ENCODE measurements at regions not wholly inside any gene's neighbourhood (a gene's known extent, or its start where the extent isn't known, plus 50 kb on each side); places are given as distances from the start of the nearest gene placed in this dataset.

DNA sequence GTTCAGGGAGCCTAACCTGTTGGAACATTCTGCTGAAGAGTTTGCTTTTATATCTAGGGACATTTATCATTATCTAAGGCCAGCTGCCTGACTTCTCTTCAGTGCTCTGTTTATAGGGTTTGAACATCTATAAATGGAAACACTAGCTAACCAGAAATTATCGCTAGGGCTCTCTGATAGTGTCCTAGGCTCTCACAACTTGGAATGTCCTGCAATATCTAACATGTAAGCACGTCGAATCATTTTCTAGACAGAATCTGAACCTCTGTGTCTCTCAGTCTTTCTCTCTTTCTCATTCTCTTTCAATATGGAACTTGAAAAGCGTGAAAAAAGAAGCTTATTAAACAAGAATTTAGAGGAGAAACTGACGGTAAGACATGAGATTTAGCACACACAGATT lies 92.5 kb upstream of the MLIP start:
- no peak overlapping the region for H3K4me3 ChIP-seq (replicated peaks in 1 of 2; ENCODE audit: low read depth in 1 of 2, low read length in 2 of 2)
- no peaks in the 10 kb centered on the region for H3K9me2 ChIP-seq (ENCODE audit: insufficient read depth)
- TF ChIP-seq YY1 (IDR thresholded peaks at IDR 0.05; ENCODE audit: extremely low read depth, insufficient replicate concordance, low read depth, low read length) (no peak), CBX3 (IDR thresholded peaks at IDR 0.05; ENCODE audit: low read depth) (no peak), EZH2phosphoT487 (IDR thresholded peaks at IDR 0.05; ENCODE audit: borderline replicate concordance) (no peak), ZFX (IDR thresholded peaks at IDR 0.05) (no peak), FOSL1 (IDR thresholded peaks at IDR 0.05; ENCODE audit: low read depth) (no peak), ELF1 (IDR thresholded peaks at IDR 0.05; ENCODE audit: borderline replicate concordance, low read depth) (no peak), SIN3A (IDR thresholded peaks at IDR 0.05; ENCODE audit: low read depth) (no peak), SP1 (IDR thresholded peaks at IDR 0.05; ENCODE audit: low read depth) (no peak), SRF (IDR thresholded peaks at IDR 0.05; ENCODE audit: low read depth) (no peak), ZNF274 (IDR thresholded peaks at IDR 0.05; ENCODE audit: low read depth, low read length) (no peak), POLR2A (IDR thresholded peaks at IDR 0.05; ENCODE audit: borderline replicate concordance, extremely low read depth, insufficient read depth, insufficient read length) (no peak), TCF7L2 (IDR thresholded peaks at IDR 0.05; ENCODE audit: borderline replicate concordance, extremely low read depth, insufficient read depth, insufficient read length) (no peak)
- TF ChIP-seq, protein P1, sequence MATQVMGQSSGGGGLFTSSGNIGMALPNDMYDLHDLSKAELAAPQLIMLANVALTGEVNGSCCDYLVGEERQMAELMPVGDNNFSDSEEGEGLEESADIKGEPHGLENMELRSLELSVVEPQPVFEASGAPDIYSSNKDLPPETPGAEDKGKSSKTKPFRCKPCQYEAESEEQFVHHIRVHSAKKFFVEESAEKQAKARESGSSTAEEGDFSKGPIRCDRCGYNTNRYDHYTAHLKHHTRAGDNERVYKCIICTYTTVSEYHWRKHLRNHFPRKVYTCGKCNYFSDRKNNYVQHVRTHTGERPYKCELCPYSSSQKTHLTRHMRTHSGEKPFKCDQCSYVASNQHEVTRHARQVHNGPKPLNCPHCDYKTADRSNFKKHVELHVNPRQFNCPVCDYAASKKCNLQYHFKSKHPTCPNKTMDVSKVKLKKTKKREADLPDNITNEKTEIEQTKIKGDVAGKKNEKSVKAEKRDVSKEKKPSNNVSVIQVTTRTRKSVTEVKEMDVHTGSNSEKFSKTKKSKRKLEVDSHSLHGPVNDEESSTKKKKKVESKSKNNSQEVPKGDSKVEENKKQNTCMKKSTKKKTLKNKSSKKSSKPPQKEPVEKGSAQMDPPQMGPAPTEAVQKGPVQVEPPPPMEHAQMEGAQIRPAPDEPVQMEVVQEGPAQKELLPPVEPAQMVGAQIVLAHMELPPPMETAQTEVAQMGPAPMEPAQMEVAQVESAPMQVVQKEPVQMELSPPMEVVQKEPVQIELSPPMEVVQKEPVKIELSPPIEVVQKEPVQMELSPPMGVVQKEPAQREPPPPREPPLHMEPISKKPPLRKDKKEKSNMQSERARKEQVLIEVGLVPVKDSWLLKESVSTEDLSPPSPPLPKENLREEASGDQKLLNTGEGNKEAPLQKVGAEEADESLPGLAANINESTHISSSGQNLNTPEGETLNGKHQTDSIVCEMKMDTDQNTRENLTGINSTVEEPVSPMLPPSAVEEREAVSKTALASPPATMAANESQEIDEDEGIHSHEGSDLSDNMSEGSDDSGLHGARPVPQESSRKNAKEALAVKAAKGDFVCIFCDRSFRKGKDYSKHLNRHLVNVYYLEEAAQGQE (IDR thresholded peaks at IDR 0.05; ENCODE audit: low read depth): no peak
- TF ChIP-seq, protein P2, sequence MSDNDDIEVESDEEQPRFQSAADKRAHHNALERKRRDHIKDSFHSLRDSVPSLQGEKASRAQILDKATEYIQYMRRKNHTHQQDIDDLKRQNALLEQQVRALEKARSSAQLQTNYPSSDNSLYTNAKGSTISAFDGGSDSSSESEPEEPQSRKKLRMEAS (IDR thresholded peaks at IDR 0.05): no peak
- TF ChIP-seq, protein P3, sequence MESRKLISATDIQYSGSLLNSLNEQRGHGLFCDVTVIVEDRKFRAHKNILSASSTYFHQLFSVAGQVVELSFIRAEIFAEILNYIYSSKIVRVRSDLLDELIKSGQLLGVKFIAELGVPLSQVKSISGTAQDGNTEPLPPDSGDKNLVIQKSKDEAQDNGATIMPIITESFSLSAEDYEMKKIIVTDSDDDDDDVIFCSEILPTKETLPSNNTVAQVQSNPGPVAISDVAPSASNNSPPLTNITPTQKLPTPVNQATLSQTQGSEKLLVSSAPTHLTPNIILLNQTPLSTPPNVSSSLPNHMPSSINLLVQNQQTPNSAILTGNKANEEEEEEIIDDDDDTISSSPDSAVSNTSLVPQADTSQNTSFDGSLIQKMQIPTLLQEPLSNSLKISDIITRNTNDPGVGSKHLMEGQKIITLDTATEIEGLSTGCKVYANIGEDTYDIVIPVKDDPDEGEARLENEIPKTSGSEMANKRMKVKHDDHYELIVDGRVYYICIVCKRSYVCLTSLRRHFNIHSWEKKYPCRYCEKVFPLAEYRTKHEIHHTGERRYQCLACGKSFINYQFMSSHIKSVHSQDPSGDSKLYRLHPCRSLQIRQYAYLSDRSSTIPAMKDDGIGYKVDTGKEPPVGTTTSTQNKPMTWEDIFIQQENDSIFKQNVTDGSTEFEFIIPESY (IDR thresholded peaks at IDR 0.05; ENCODE audit: extremely low read depth, insufficient replicate concordance, low read length): no peak
- TF ChIP-seq, protein P4, sequence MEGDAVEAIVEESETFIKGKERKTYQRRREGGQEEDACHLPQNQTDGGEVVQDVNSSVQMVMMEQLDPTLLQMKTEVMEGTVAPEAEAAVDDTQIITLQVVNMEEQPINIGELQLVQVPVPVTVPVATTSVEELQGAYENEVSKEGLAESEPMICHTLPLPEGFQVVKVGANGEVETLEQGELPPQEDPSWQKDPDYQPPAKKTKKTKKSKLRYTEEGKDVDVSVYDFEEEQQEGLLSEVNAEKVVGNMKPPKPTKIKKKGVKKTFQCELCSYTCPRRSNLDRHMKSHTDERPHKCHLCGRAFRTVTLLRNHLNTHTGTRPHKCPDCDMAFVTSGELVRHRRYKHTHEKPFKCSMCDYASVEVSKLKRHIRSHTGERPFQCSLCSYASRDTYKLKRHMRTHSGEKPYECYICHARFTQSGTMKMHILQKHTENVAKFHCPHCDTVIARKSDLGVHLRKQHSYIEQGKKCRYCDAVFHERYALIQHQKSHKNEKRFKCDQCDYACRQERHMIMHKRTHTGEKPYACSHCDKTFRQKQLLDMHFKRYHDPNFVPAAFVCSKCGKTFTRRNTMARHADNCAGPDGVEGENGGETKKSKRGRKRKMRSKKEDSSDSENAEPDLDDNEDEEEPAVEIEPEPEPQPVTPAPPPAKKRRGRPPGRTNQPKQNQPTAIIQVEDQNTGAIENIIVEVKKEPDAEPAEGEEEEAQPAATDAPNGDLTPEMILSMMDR (IDR thresholded peaks at IDR 0.05 in 2 of 3, conservative IDR thresholded peaks at IDR 0.05 in 1 of 3; ENCODE audit: borderline replicate concordance in 1 of 3, insufficient read depth in 1 of 3, low read depth in 2 of 3, low read length in 2 of 3): no peak
- RAD21 ChIA-PET (ENCODE audit: low non-redundant PET in 1 of 2, low total read pairs in 2 of 2, uncharacterized antibody in 2 of 2, unreplicated experiment in 2 of 2): no interaction called here
- POLR2A ChIA-PET: no interaction called here
- H3K27ac ChIP-seq (ENCODE audit: low read depth, low read length): no peak overlapping the region
- H3K9ac ChIP-seq (ENCODE audit: low read length): no peak overlapping the region
- no peaks in the 10 kb centered on the region for H3K9me3 ChIP-seq (ENCODE audit: control insufficient read depth in 1 of 2, insufficient read depth in 1 of 2, low read depth in 1 of 2, low read length in 2 of 2)
- ATAC-seq: no peak
- H4K20me1 ChIP-seq (ENCODE audit: insufficient read depth): no peaks in the 10 kb centered on the region
- BruUV-seq (replicated peaks): no TSS peak
- H3K4me2 ChIP-seq (ENCODE audit: low read length): no peak overlapping the region
- no peak overlapping the region for H2AFZ ChIP-seq (ENCODE audit: low read depth, low read length, poor library complexity, severe bottlenecking)
- no peaks in the 10 kb centered on the region for H3K27me3 ChIP-seq (ENCODE audit: insufficient read depth, low read length)
- no peaks in the 10 kb centered on the region for H3K79me2 ChIP-seq (ENCODE audit: insufficient read depth, low read length)
- intact Hi-C loops (cut with micrococcal nuclease): no loop called here
- no peaks in the 10 kb centered on the region for H3K4me1 ChIP-seq (ENCODE audit: control insufficient read depth in 1 of 2, insufficient read depth in 2 of 2, low read length in 2 of 2)
- no peaks in the 10 kb centered on the region for H3K36me3 ChIP-seq (ENCODE audit: control insufficient read depth in 1 of 2, insufficient read depth in 2 of 2, low read length in 2 of 2)
- CTCF ChIA-PET: no interaction called here
- no peak for DNase-seq (ENCODE audit: low read depth, low spot score)
